SU-DHL-6 (cell line): ENCODE measurements at regions not wholly inside any gene's neighbourhood (a gene's known extent, or its start where the extent isn't known, plus 50 kb on each side); places are given as distances from the start of the nearest gene placed in this dataset.

Source experiments
- H2AFZ ChIP-seq: fragments of 200-600 bp; sonication (generic); 2 replicates; pipeline ENCODE4 v1.6.1; 2014; ENCODE audit warnings: low read depth, mild to moderate bottlenecking, moderate library complexity, mixed read lengths, antibody characterized with exemption, low read length; ENCODE audit not compliant: severe bottlenecking
- H3F3A ChIP-seq: fragments of 200-600 bp; shearing (Covaris generic); 2 replicates; pipeline ENCODE4 v1.6.0; 2016; ENCODE audit warnings: antibody characterized with exemption, mild to moderate bottlenecking; ENCODE audit not compliant: insufficient read depth
- H3K27ac ChIP-seq: fragments of 200-600 bp; sonication (generic); 2 replicates; pipeline ENCODE4 v1.5.1; 2016; ENCODE audit warnings: low read depth, mild to moderate bottlenecking, low read length, moderate library complexity, mixed read lengths
- H3K27me3 ChIP-seq: fragments of 200-600 bp; sonication (generic), shearing (Covaris generic); 2 replicates; pipeline ENCODE4 v1.6.0; 2014; ENCODE audit warnings: mild to moderate bottlenecking, low read length
- H3K36me3 ChIP-seq: fragments of 200-600 bp; sonication (generic); 2 replicates; pipeline ENCODE4 v1.6.1; 2014; ENCODE audit warnings: mild to moderate bottlenecking, low read length, mixed read lengths
- H3K4me2 ChIP-seq: fragments of 300-600, 200-600 bp; shearing (Covaris generic), sonication (generic); 2 replicates; pipeline ENCODE4 v1.6.0; 2014; ENCODE audit warnings: low read length, low read depth, mild to moderate bottlenecking; ENCODE audit not compliant: poor library complexity, severe bottlenecking
- H3K4me3 ChIP-seq: fragments of 200-600 bp; sonication (generic); 2 replicates; pipeline ENCODE4 v1.5.1; 2014; ENCODE audit warnings: antibody characterized with exemption, low read length, mild to moderate bottlenecking, mixed read lengths; ENCODE audit not compliant: insufficient read depth, poor library complexity, severe bottlenecking
- H3K79me2 ChIP-seq: fragments of 200-600 bp; sonication (generic); 2 replicates; pipeline ENCODE4 v1.6.1; 2014; ENCODE audit warnings: mild to moderate bottlenecking, low read length, moderate library complexity; ENCODE audit not compliant: insufficient read depth
- H3K9ac ChIP-seq: fragments of 200-600 bp; sonication (generic); 2 replicates; pipeline ENCODE4 v1.7.0; 2014; ENCODE audit warnings: mild to moderate bottlenecking, low read length
- H3K9me2 ChIP-seq: fragments of 200-600 bp; sonication (generic); replicated peaks from 2 replicates; pipeline ENCODE4 v1.6.1; 2014; ENCODE audit warnings: low read length; ENCODE audit not compliant: insufficient read depth
- H3K9me3 ChIP-seq: fragments of 200-600 bp; sonication (generic); 2 replicates; pipeline ENCODE4 v1.6.1; 2014; ENCODE audit warnings: low read length, mixed read lengths; ENCODE audit not compliant: insufficient read depth
- H4K20me1 ChIP-seq: fragments of 200-600 bp; sonication (generic); 2 replicates; pipeline ENCODE4 v1.6.1; 2014; ENCODE audit warnings: low read depth, mild to moderate bottlenecking, antibody characterized with exemption, low read length, moderate library complexity, mixed read lengths
- EZH2phosphoT487 ChIP-seq: fragments of 200-600 bp; sonication (generic), shearing (Covaris generic); conservative IDR thresholded peaks from 2 replicates; pipeline ENCODE4 v1.6.1; 2018; ENCODE audit warnings: mild to moderate bottlenecking, antibody characterized with exemption, low read length, moderate library complexity, mixed read lengths
- TF ChIP-seq, protein P1 (sequence below): fragments of 200-600 bp; sonication (generic); IDR thresholded peaks from one replicate; pipeline ENCODE4 v1.5.1; 2017; ENCODE audit warnings: antibody characterized with exemption, mild to moderate bottlenecking, low read length, moderate library complexity; ENCODE audit not compliant: insufficient read depth, poor library complexity, severe bottlenecking

DNA sequence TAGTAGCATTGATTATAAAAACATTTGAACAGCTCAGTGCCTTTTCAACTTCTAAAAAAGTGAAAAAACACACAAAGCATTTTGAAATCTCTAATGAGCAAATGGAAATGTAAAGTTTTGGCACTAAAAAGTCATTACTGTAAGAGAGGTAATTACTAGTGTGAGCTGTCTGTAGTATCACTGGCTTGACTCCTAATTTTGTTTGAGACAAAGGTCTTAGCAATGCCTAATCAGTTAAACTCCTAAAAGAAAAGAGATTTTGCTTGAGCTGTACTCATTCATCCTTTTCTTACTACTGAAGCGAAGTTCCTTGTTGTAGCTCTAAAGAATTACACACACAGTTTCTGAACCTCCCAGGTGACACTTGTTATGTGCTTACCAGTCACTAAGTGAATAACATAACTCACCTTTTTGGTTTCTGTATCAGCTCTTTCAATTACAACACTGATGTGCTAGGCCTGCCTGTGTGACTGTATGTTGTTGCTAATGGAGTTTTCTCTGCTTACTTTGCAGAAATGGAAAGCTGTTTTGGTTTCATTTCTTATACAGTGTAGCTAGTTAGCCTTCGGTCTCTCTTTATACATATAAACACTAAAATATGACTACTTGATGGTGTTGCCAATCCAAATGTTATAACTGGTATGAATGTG lies 924.4 kb upstream of the TENM4 start:
- H2AFZ ChIP-seq, result no peak overlapping the region

DNA sequence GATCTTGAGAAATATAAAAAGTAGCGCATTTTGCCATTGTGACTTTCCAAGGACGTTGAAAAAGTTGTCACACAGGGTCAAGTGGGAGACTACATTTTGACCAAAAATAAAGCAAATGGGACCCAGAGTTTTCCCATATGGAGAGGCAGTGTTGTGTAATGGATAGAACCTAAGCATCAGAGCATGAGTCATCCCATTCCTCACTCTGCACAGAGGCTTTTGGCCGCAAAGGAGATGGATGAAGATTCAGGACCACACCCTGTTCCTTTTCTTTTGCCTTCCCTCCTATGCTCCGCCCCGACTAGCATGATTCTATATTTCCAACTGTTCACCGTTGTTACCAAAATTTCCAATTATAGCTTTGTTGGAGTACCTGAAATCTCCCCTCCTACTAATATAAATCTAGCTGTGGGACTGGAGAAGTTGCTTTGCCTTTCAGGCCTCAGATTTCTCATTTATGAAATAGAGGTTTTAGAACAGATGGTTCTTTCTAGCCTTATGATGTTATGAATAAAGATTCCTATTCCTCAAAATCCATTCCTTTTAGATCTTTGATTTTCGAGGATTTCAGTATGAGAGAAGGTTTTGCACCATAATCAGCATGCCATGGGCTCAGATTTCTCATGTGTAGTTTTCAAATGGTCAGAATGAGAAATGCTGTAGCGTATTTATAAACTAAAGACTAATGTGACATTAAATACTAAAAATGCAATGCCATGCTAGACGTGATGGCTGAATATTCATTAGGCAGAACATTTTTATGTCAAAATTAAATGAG lies 921.9 kb upstream of the TENM4 start:
- Histone ChIP-seq H4K20me1 (no peaks in the 10 kb centered on the region), H3K27me3 (no peaks in the 10 kb centered on the region), H3K4me3 (no peak overlapping the region), H3K79me2 (no peaks in the 10 kb centered on the region), H3K36me3 (no peaks in the 10 kb centered on the region), H3K9ac (no peak overlapping the region), H3F3A (no peaks in the 10 kb centered on the region), H3K4me2 (no peak overlapping the region), H2AFZ (no peak overlapping the region), H3K27ac (no peak overlapping the region), H3K9me2 (no peaks in the 10 kb centered on the region), H3K9me3 (no peaks in the 10 kb centered on the region)
- TF ChIP-seq EZH2phosphoT487, result no peak
- TF ChIP-seq, protein P1, sequence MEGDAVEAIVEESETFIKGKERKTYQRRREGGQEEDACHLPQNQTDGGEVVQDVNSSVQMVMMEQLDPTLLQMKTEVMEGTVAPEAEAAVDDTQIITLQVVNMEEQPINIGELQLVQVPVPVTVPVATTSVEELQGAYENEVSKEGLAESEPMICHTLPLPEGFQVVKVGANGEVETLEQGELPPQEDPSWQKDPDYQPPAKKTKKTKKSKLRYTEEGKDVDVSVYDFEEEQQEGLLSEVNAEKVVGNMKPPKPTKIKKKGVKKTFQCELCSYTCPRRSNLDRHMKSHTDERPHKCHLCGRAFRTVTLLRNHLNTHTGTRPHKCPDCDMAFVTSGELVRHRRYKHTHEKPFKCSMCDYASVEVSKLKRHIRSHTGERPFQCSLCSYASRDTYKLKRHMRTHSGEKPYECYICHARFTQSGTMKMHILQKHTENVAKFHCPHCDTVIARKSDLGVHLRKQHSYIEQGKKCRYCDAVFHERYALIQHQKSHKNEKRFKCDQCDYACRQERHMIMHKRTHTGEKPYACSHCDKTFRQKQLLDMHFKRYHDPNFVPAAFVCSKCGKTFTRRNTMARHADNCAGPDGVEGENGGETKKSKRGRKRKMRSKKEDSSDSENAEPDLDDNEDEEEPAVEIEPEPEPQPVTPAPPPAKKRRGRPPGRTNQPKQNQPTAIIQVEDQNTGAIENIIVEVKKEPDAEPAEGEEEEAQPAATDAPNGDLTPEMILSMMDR, result no peak

More for the DNA sequence above, 924.4 kb upstream of the TENM4 start:
- H3K27ac ChIP-seq, result no peak overlapping the region
- TF ChIP-seq, protein P1, result no peak
- TF ChIP-seq EZH2phosphoT487, result no peak
- H3K27me3 ChIP-seq, result no peaks in the 10 kb centered on the region
- H3K9ac ChIP-seq, result no peak overlapping the region
- H3K9me3 ChIP-seq, result no peaks in the 10 kb centered on the region
- H4K20me1 ChIP-seq, result no peaks in the 10 kb centered on the region
- H3K4me3 ChIP-seq, result no peak overlapping the region
- no peaks in the 10 kb centered on the region for H3K79me2 ChIP-seq
- no peak overlapping the region for H3K4me2 ChIP-seq
- no peaks in the 10 kb centered on the region for H3K9me2 ChIP-seq
- H3K36me3 ChIP-seq, result no peaks in the 10 kb centered on the region
- no peaks in the 10 kb centered on the region for H3F3A ChIP-seq

DNA sequence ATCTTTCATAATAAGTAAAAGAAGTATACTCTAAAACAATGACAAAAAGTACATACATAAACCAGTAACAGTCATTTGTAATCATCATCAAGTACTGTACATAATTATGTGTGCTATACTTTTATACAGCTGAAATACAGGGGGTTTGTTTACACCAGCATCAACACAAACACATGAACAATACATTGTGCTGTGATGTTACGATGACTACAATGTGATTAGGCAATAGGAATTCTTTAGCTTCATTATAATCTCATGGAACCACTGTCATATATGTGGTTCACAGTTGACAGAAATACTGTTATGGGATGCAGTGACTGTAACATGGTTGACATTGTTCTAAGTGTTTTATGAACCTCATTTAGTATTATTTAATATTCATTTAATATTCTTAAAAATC lies 914.4 kb upstream of the TENM4 start:
- Histone ChIP-seq H3K36me3 (no peaks in the 10 kb centered on the region), H3K27me3 (no peaks in the 10 kb centered on the region), H3K9me2 (no peaks in the 10 kb centered on the region), H3K79me2 (no peaks in the 10 kb centered on the region), H3K9me3 (no peaks in the 10 kb centered on the region), H3K9ac (no peak overlapping the region), H2AFZ (no peak overlapping the region), H3K27ac (no peak overlapping the region), H3K4me2 (no peak overlapping the region), H3K4me3 (no peak overlapping the region), H4K20me1 (no peaks in the 10 kb centered on the region), H3F3A (no peaks in the 10 kb centered on the region)
- TF ChIP-seq EZH2phosphoT487, result no peak
- TF ChIP-seq, protein P1, result no peak
